Choroid plexus epithelial cell (primary cell): ENCODE measurements at regions not wholly inside any gene's neighbourhood (a gene's known extent, or its start where the extent isn't known, plus 50 kb on each side); places are given as distances from the start of the nearest gene placed in this dataset.

Experiments used
- DNase-seq: peaks from one replicate; pipeline ENCODE4 v3.0.0-alpha.2; 2010; ENCODE audit warnings: low read depth
- H3K4me3 ChIP-seq: 2 replicates; pipeline ENCODE4 v1.5.1; 2011; ENCODE audit warnings: low read depth, mild to moderate bottlenecking, control low read depth, low read length, moderate library complexity
- CTCF ChIP-seq: conservative IDR thresholded peaks from 2 replicates; pipeline ENCODE4 v1.5.1; 2011; ENCODE audit warnings: low read depth, mild to moderate bottlenecking, control low read depth, inconsistent platforms, low read length, moderate library complexity

DNA sequence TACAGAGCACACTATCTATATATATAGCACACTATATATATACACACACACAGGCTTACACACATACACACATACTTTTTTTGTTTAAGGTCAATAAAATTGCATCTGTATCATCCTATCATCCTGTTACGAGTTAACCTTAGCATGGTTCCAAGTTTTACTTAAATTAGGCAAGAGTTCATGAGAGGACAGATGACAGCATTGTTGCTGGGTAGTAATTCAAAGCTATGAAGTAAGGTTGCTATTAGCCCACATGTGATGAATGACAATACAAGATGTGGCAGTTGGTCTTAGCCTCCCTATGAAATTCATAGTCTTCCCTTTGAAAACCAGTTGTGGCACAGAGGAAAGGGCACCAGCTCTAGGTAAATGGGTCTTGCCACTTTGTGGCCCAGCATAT, 438.1 kb downstream of the ACTL7B start:
- TF ChIP-seq CTCF: no peak
- peak; percentile 16 for DNase-seq
- H3K4me3 ChIP-seq: no peak overlapping the region

DNA sequence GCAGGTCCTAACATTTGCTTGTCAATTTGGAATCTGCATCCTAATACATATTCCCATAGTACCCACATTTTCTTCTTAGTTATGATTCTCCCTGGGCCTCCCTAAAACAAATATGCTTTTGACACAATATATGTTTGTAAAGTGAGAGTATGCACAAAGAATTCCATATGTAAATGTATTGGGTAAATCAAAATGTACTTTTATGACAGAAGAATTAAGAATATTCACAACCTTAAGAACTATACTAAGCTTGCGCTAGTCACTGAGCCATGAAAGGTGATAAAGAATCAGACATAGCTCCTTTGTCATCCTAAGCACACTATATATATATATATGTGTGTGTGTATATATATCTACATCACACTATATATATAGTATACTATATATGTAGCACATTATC, 438.5 kb downstream of the ACTL7B start:
- no peak overlapping the region for H3K4me3 ChIP-seq
- no peak for TF ChIP-seq CTCF
- no peak for DNase-seq

GRCh38 chr9:108416324-108416723, 439.5 kb downstream of the ACTL7B start:
- peak; percentile 32 for TF ChIP-seq CTCF
- peak; percentile 43 for DNase-seq

DNA sequence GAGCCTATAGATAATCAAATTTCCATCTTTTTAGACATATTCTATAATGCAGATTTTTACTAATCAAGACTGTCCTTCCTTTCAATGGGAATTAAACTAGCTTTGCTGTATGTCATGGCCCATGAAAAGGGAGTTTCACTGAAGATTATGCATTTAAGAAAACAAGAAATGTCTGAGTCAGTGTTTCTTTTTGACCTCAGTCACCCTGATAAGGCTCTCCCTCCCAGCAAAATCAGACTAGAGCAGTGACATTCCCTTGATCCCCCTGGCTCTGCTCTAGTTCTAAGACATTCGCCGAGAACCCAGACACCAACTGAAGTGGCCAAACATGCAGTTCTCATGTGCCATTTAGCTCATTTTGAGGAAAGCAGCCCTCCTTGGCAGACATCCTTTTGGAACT, 442.0 kb downstream of the ACTL7B start:
- no peak overlapping the region for H3K4me3 ChIP-seq
- no peak for DNase-seq
- TF ChIP-seq CTCF: no peak

More at GRCh38 chr9:108416324-108416723, 439.5 kb downstream of the ACTL7B start:
- H3K4me3 ChIP-seq: no peak overlapping the region

- no peak overlapping the region for H3K4me3 ChIP-seq
- no peak for TF ChIP-seq CTCF
- DNase-seq: peak; percentile 10
These were observed 443.0 kb downstream of the ACTL7B start for GRCh38 chr9:108412755-108413154.

- DNase-seq: no peak
These were observed 444.2 kb downstream of the ACTL7B start for GRCh38 chr9:108411632-108412031.

GRCh38 chr9:108410161-108410560, 445.6 kb downstream of the ACTL7B start:
- DNase-seq: no peak
- no peak overlapping the region for H3K4me3 ChIP-seq
- no peak for TF ChIP-seq CTCF

More at GRCh38 chr9:108411632-108412031, 444.2 kb downstream of the ACTL7B start:
- no peak overlapping the region for H3K4me3 ChIP-seq
- TF ChIP-seq CTCF: no peak
